ENCODE measurements at regions not wholly inside any gene's neighbourhood (a gene's known extent, or its start where the extent isn't known, plus 50 kb on each side); places are given as distances from the start of the nearest gene placed in this dataset.
"Not testable (repeated sequence)": the region's sequence is repeated elsewhere in the genome, so short reads cannot be mapped to it uniquely, and the experiment has no call there.

DNA sequence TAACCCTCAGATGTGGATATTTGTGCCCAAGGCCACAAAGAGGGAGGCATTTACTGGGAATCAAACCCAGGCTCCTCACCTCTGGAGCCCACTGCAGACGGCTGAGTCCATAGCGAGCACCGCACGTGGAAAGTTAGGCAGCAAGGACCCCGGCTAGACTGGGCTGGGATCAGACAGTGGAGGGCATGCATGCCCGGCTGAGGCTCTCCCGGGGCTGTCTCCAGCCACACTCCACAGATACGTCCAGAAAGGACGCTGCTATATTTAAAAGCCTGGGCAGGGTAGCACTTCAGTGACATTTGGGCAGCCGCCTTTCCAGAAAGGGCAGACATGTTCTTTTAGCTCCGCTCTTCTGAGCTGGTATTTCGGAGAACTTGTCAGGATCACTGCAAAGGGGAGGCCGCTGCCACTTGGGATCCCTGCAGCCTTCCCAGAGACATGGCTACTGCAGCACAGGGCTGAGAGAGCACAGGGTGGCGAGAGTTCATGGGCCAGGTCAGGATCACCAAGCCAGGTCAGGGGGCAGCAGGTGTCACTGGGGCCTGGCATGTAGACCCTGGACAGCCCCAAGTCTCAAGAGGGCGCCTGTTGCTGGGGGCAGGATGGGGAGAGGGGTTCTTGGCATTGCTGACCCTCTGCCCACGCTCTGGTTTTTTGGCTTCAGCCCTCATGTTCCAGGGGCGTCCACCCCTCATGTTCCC lies 121.7 kb downstream of the PHETA1 start:
- no peak for DNase-seq

DNA sequence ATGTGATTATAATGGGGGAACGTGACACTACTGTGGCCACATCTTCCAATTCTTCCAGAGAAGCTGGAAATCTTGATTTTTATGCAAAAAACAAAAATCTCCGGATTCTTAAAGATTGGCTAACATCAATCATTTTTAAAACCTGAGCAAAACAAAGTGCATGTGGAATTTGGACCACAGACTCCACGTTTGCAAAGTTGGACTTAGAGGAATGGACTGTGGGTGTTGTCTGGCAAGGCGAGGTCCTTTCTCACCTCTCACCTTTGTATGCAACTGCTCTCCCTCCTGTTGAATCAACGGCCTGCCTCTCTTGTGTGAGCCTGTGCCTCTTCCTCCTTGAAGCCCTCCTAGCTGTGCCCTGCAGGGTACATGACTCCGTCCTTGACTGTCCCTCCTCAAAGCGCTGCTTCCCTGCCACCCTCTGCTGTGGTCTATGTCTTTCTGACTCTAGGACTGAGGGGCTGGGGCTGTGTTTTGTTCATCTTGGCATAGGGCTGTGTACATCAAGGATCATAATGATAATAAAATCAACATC lies 122.4 kb downstream of the PHETA1 start:
- no peak for DNase-seq

DNA sequence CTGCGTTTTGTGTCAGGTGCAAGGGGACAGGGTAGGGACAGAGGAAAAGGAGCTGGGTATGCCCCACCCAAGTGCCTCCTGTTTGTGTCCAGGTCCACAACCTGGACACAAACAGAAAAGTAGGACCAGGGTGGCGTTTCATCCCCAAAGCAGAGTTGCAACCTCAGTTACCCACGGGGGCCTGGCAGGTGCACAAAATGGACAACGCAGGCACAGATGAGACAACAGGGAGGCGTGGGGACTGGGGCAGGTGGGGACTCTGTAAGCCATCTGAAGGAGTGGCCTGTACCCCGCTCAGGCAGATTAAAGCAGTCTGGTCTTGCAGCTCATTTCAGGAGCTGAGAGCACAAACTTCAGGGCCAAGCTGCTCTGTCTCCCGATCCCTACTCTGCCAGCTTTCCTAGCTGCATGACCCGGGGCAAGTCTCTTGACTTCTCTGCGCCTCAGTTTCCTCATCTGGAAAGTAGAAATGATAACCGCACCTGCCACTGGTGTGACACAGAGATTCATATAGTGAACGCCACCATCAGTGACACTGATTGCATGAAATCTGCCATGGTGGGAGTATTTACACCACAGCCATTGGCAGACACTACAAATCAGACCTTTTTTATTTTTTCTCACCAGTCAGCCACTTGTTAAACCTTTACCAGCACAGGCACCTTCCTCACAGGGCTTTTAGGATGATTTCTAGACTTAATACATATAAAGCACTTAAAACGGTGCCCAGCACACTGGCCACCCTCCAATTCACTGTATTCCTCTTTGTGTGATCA lies 123.0 kb downstream of the PHETA1 start:
- no peak for DNase-seq

DNA sequence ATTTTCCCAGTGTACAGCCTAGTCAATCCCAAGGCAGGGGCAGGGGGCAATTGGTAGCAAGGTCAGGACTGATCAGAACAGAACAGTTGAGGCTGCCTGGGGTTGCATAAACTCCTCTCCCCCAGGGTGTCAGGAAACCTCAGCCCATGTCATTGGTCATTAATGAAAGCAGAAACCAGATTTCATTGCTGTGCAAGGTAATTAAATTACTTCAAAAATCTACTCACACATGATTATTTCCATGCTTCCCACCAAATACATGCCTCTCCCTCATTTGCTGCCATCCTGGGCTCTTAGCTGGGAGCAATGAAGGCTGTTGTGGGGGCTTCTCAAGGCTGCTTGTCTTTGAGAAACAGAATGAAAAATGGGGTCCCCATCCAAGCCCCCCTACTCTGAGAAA lies 124.2 kb downstream of the PHETA1 start:
- no peak for DNase-seq

DNA sequence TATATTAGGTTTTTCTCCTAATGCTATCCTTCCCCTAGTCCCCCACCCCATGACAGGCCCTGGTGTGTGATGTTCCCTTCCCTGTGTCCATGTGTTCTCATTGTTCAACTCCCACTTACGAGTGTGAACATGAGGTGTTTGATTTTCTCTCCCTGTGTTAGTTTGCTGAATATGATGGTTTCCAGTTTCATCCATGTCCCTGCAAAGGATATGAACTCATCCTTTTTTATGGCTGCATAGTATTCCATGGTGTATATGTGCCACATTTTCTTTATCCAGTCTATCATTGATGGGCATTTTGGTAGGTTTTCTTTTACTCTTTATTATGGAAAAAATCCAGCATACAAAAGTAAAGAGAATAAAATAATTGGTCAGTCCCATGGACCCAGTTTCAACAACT lies 126.1 kb downstream of the PHETA1 start:
- not testable (repeated sequence) for DNase-seq

DNA sequence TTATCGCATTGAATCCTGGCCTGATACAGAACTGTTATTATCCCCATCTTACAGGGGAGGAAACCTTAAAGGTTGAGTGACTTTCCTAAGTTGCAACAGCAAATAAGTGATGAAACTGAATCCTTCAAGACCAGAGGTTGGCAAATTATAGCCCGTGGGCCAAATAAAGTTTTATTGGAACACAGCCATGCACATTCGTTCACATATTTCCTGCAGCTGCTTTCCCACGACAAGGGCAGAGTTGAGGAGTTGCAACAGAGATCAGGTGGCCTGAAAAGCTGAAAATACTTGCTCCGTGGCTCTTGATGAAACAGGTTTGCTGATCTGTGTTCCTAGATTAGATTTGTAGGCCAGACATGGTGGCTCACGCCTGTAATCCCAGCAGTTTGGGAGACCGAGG lies 126.7 kb downstream of the PHETA1 start:
- DNase-seq = no peak

DNA sequence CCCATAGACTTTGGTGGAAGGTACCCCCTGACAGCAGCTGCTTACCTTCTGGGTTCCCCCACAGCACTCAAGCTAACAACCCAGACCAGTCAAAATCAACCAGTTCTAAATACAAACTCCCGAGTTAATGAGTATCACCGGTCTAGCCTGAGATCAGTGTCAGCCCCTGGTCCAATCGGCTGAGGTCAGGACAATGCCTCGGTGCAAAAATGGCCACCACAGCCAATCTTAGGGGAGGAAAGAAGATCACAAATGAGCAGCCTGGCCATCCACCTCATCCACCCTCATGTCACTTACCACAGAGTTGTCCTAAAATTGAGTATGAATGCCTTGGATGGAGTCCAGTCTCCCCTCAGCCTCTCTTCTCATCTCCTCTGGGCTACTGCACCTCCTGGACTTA lies 128.5 kb downstream of the PHETA1 start:
- no peak for DNase-seq

DNA sequence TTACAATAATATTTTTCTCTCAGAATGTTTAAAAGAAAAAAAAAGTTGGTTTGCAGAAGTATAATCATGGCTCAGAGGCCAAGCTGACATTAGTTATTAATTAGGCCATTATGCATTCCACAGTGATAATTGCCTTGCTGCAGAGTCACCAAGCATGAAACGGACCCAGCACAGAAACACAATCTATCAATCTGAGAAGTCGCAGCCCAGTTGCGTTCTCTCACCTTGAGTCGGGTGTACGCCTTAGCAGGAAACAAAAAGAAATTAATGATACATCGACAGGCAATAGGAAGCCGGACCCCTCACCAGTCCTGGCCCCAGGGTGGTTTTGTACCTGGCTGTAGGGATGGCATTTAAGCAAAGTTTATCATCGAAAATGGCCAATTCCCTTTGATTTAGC lies 129.7 kb downstream of the PHETA1 start:
- no peak for DNase-seq

DNA sequence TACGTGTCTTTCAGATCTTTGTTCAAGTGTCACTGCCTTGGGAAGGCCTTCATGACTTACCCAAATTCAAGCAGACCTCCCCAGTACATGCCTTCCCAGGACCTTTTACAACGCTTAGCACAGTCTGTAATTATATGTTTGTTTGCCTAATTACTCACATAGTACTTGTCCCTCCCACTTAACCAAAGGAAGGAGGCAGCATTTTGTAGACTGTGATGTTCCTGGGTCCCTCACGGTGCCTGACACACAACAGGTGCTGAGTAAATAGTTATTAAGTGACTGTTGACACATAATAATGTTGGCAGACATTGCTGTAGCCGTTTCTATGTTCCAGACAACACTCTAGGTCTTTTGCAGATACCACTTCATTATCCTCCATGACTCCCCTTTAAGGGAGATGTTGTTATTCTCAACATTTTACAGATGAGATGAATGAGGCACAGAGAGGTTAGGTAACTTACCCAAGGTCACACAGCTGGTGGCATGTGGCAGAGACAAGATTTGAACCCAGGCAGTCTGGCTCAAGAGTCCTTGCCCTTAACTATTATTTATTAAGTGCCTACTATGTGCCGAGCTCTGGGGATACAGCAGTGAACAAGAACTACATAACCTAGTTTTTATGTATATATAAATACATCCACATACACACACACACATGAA lies 130.7 kb downstream of the PHETA1 start:
- DNase-seq = no peak

DNA sequence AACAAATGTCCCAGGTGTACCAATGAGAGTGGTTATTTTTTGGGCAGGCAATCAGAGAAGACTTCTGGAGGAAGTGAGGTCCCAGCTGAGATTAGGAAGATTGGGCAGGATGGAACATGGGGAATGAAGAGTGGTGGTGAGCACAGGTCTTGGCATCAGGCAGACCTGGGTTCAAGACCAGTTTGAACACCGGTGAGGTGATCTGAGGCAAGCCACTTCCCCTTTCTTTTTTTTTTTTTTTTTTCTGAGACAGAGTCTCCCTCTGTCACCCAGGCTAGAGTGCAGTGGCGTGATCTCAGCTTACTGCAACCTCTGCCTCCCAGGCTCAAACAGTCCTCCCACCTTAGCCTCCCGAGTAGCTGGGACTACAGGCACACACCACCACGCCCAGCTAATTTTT lies 134.4 kb downstream of the PHETA1 start:
- not testable (repeated sequence) for DNase-seq

DNA sequence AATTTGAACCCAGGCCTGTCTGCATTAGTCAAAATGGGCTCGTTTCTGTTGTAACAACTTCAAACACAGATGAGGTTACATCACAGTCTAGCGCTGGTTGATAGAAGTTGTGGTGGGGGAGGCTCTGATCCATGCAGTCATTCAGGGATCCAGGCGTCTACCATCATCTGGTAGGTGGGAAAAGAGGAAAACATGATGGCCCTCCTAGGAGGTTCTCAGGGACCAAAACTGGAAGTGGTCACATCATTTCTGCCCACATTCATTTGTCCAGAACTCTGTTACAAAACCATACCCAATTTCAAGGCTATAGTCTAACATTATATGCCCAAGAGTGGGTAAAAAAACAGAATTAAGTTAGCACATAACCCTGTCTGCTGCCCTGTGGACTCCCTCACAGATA lies 135.1 kb downstream of the PHETA1 start:
- no peak for DNase-seq

DNA sequence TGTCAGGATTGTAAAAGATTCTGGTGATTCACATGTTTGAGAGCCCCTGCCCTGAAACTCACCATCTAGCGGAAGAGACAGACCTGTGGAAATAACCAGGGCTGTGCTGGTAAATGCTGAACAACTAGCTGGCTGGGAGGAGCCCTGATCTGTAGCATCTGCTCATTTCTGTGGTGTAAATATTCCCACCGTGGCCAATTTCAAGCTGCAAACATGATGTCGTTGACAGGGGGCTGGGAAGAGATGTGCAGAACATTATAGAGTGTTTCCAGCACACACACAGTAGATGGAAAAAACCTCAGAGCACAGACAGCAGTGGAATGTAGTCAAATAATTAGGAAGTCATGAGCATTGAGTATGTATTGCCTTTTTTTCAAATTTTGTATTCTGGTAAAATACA lies 138.2 kb downstream of the PHETA1 start:
- no peak for DNase-seq

DNA sequence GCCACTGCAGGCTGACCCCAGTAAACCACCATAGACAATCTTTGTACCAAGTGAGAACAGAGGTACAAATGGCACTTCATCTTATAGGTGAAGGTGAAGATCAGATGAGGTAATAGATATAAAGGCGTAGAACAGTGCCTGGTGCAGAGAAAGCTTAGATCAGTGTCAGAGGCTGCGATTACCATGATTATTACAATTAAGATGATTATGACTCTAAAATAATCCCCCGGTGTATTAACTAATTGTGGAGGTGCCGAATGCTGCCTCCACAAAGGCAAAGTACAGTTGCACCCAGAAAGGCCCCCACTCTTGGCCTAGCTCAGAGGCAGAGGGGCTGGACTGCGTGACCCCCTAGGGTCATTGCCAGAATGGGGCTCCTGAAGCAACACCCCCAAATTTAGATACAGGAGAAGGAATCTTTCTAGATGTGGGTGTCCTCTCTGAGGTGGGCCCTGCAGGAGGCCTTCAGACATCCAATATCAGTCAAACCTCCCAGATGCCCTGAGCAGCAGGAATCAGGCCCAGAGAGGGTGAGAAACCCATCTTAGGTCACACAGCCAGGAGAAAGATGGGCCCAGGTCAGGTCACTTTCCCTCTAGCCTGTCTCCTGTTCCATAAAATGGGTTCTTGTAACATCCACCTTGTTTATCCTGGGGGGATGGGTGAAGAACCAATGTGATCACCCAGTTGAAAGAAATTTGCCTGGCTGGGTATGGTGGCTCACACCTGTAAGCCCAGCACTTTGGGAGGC lies 139.8 kb downstream of the PHETA1 start:
- no peak for DNase-seq

DNA sequence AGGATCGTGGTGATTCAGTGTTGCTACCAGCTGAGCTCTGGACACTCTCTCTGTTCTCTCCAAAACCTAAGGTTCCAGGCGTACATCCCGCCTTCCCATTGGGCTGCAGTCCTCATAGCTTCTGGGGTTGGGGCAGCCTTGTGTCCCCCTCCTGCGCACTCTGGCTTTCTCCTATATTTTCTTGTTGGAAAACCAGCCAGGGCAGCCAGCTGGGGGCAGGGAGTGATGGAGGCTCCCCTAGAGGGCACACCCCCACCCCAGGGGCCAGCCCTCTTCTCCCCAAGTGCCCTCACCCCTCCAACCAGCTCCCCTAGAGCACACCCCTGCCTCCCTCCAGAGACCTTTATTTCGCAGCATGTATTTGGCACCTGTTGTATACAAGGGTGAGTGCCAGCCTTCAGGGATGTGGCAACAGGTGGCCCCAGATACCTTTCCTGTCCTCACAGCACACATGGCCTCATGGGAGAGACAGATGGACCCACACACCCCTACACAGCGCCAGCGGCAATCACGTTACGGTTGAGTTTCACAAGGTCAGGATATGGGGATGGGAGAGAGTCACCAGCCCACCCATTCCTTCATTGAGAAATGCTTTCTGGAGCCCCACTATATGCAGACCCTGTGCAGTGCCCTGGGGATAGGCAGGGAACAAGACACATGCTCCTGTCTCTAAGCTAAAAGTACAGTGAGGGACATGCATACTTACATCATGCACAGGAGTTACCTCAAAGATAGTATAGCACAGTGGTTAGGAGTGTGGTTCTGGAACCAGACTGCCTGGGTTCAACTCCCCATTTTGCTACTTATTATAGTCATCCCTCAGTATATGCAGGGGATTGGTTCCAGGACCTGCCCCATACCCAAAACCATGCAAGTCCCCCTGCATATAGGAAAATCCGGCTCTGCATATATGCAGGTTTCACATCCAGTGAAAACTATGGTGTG lies 141.1 kb downstream of the PHETA1 start:
- DNase-seq = no peak

DNA sequence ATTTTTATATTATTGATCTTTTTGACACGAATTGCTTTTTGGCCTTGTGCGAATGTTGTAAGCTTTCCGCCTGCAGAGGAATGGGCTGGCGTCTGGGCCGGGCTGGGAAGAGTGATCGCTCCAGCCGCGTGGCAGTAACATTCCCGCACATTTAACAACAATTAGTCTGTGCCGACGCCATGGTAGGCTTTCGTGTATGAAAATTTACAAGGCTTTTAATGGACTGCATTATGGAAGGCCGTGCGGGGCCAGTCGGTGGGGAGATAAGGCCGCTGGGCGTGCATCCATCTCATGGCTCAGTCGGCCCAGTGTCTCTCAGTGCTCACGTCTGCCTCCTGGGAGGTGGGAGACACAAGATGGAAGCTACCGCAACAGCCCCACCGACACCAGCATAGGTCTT lies 142.2 kb downstream of the PHETA1 start:
- no peak for DNase-seq

DNA sequence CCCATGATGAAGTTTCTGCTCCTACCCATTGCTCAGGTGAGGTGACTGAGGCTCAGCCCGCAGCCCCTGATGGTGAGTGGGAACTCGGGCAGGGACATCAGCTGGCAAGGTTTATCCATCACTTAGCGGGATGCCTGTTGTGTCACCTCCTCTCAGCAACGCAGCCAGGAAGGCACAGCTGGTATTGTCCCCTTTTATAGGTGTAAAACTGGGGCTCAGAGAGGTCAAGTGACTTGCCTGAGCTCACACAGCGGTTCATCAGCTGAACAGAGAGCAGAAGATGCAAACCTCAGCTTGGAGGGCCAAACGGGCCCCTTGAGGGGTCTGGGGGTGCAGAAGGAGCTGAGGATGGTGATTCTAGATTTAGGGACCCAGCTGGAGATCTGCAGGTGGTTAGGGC lies 143.6 kb downstream of the PHETA1 start:
- no peak for DNase-seq

DNA sequence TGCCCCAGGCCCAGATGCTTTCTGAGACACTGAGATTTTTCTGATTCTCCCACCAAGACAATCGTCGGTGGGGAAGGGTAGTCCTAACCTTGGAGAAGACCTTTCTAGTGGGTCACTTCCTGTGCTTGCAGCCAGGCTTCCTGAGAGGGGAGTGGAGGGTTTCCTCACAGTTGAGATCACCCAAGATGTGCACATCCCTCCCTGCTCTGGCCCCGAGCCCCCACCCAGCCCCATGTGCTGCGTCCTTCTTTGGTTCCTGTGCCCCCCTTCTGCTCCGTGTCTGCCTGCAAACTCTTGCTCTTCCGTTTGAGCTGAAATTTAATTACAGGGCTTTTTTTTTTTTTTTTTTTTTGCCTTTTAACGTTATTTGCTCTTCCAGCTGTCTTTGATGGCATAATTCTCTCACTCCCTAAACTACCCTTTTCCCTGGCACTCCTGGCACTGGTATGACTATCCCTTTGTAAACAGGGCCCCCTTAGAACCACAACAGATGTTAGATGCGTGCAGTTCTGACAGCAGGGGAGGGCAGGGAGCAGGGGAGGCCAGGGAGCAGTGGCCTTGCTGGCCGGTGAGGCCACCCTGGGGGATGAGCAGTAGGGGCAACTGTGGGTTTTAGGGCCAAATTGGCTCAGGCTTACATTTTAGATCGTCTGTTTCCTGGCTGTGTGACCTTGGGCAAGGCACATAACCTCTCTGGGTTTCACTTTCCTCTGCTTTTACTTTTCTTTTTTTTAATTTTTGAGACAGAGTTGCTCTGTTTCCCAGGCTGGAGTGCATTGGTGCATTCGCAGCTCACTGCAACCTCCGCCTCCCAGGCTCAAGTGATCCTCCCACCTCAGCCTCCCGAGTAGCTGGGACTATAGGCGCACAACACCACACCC lies 144.5 kb downstream of the PHETA1 start:
- DNase-seq = no peak

DNA sequence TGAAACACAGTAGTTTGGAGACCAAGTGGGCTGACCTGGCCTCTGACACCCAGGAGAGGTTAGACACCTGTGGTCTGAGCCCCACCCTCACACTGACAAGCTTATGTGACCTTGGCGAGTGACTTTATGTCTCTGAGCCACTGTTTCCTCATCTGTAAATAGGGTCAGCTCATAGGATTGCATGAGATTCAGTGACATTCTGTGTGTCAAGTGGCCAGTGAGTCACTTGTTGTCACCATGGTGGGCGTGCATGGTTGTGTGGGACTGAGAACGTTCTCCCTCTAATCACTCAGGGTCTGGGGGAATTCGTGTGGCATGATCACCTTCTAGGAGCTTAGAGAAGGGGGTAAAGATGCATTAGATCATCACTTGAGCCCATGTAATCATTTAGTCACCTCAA lies 146.4 kb downstream of the PHETA1 start:
- DNase-seq = no peak

DNA sequence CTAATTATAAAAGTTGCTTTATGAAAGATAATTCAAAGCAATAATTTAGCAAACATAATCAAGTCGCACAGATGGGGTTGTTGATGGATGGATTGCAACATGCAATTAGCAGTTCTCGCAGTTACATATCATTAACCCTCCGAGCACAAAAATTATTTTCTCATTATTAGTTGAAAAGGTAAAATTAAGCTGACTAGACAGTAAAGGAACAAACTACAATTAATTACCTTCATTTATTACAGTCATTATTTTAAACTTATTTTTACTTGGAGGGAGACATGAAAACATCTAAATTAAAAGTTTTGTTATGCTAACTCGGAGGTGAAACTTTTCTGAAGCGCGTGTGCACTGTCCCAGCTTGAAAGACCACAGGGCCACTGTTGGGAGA lies 146.9 kb downstream of the PHETA1 start:
- DNase-seq = no peak

DNA sequence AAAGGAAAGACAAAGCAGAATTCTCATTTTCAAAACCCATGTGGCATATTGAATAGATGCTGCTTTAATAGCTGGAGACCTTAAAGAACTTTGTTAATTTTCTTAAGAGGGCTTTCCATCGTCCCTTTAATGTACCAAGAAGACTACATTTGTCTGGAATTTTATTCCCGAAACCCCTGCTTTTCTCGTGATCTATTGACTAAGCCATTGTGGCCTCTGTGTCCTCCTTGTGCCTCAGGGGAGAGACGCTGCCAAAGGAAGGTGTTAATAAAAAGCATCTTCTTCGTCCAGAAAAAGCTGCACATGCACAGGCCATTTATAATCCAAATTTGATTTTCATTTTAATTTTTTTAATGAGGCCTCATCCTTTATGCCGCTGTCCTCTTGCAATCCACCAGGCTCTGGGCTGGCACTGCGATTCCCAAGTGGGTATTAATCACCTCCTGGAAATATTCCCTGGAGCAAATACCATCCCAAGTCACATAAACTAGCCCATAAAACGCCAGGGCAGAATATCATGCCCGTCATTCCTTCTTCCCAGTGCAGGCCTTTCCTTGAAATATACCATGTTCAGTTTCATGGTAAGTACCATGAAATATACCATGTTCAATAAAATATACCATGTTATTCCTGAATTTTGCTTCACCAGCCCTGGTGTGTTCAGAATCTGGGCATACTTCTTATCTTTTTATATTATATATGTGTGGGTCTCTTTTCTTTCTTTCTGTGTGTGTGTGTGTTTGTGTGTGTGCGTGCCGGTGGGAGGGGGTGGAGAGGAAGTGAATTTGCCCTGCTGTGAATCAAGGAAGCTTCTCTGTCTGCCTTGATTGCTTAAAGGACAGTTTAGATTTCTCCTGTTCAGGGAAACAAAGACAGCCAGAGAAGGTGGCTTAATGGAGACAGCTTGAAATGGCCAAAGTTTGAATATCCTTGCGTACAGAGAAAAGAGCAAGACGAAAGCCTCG lies 147.6 kb downstream of the PHETA1 start:
- no peak for DNase-seq

Measured in amniotic stem cell (primary cell).